ENCODE measurements at regions not wholly inside any gene's neighbourhood (a gene's known extent, or its start where the extent isn't known, plus 50 kb on each side); places are given as distances from the start of the nearest gene placed in this dataset.

- no peak for TF ChIP-seq CTCF (IDR thresholded peaks at IDR 0.05; ENCODE audit: extremely low read depth in 1 of 2, insufficient read depth in 1 of 2, low read depth in 1 of 2, low read length in 2 of 2)
- no peak for TF ChIP-seq POLR2AphosphoS5 (IDR thresholded peaks at IDR 0.05; ENCODE audit: insufficient read depth, low read depth, low read length)
- no peak for TF ChIP-seq POLR2A (IDR thresholded peaks at IDR 0.05; ENCODE audit: low read depth, low read length)
- no peak for TF ChIP-seq FOS (IDR thresholded peaks at IDR 0.05; ENCODE audit: borderline replicate concordance, insufficient read depth, low read length)
- TF ChIP-seq MAX (IDR thresholded peaks at IDR 0.05; ENCODE audit: insufficient read depth, insufficient read length) = no peak
These were observed 83.0 kb downstream of the YTHDF1 start for GRCh38 chr20:63132715-63133471.
